SJSA1 (cell line): ENCODE measurements at regions not wholly inside any gene's neighbourhood (a gene's known extent, or its start where the extent isn't known, plus 50 kb on each side); places are given as distances from the start of the nearest gene placed in this dataset.

Experiments
- DNase-seq, 2 experiments: peaks; one replicate each; pipeline ENCODE4 v3.0.0-alpha.2; 2015 to 2020; ENCODE audit warnings: low spot score in 2 of 2, low read depth in 1 of 2
- H3K27ac ChIP-seq: fragments of 250-450 bp; sonication (Bioruptor Pico); 2 replicates; pipeline ENCODE4 v1.5.1; 2020; ENCODE audit warnings: mild to moderate bottlenecking, moderate library complexity
- H3K27me3 ChIP-seq: fragments of 250-450 bp; sonication (Bioruptor Pico); replicated peaks from 2 replicates; pipeline ENCODE4 v1.5.1; 2020; ENCODE audit warnings: mild to moderate bottlenecking, moderate library complexity
- H3K36me3 ChIP-seq: fragments of 250-450 bp; sonication (Bioruptor Pico); 2 replicates; pipeline ENCODE4 v1.5.1; 2020; ENCODE audit warnings: mild to moderate bottlenecking
- H3K4me1 ChIP-seq: fragments of 250-450 bp; sonication (Bioruptor Pico); replicated peaks from 2 replicates; pipeline ENCODE4 v1.6.1; 2021; ENCODE audit warnings: mild to moderate bottlenecking
- H3K4me3 ChIP-seq: fragments of 250-450 bp; sonication (Bioruptor Pico); 2 replicates; pipeline ENCODE4 v1.5.1; 2020; ENCODE audit warnings: mild to moderate bottlenecking
- H3K9me3 ChIP-seq: fragments of 250-450 bp; sonication (Bioruptor Pico); replicated peaks from 2 replicates; pipeline ENCODE4 v1.5.1; 2020; ENCODE audit warnings: mild to moderate bottlenecking

GRCh38 chr11:8828580-8829361 lies 82.2 kb upstream of the AKIP1 start:
- Histone ChIP-seq H3K4me3 (no peak overlapping the region), H3K36me3 (no peaks in the 10 kb centered on the region), H3K9me3 (no peaks in the 10 kb centered on the region), H3K4me1 (peaks cover 34% of the 10 kb centered on the region), H3K27ac (no peak overlapping the region), H3K27me3 (no peaks in the 10 kb centered on the region)
- DNase-seq, result no peak

- Histone ChIP-seq H3K9me3 (no peaks in the 10 kb centered on the region), H3K27ac (no peak overlapping the region), H3K36me3 (no peaks in the 10 kb centered on the region), H3K4me1 (peaks cover 42% of the 10 kb centered on the region), H3K4me3 (no peak overlapping the region), H3K27me3 (no peaks in the 10 kb centered on the region)
- DNase-seq, result no peak
These were observed 81.4 kb upstream of the AKIP1 start for GRCh38 chr11:8829556-8829955.

- Histone ChIP-seq H3K4me1 (peaks cover 42% of the 10 kb centered on the region), H3K27ac (no peak overlapping the region), H3K4me3 (no peak overlapping the region), H3K27me3 (no peaks in the 10 kb centered on the region), H3K36me3 (no peaks in the 10 kb centered on the region), H3K9me3 (no peaks in the 10 kb centered on the region)
- DNase-seq, result no peak
These were observed 80.3 kb upstream of the AKIP1 start for GRCh38 chr11:8830641-8831040.

- Histone ChIP-seq H3K4me3 (no peak overlapping the region), H3K9me3 (no peaks in the 10 kb centered on the region)
These were observed 79.1 kb upstream of the AKIP1 start for GRCh38 chr11:8831861-8832260.

GRCh38 chr11:8832571-8833260 lies 78.3 kb upstream of the AKIP1 start:
- peak; percentile 61 to 70 for DNase-seq

More at GRCh38 chr11:8831861-8832260, 79.1 kb upstream of the AKIP1 start:
- no peaks in the 10 kb centered on the region for H3K36me3 ChIP-seq
- H3K27me3 ChIP-seq, result no peaks in the 10 kb centered on the region
- no peak overlapping the region for H3K27ac ChIP-seq
- DNase-seq, result no peak
- H3K4me1 ChIP-seq, result peaks cover 32% of the 10 kb centered on the region

GRCh38 chr11:8833568-8834315 lies 77.2 kb upstream of the AKIP1 start:
- Histone ChIP-seq H3K36me3 (no peaks in the 10 kb centered on the region), H3K27ac (peak overlapping the region; percentile 86), H3K4me3 (no peak overlapping the region), H3K27me3 (no peaks in the 10 kb centered on the region), H3K4me1 (peaks cover 41% of the 10 kb centered on the region), H3K9me3 (no peaks in the 10 kb centered on the region)
- no peak for DNase-seq

More at GRCh38 chr11:8832571-8833260, 78.3 kb upstream of the AKIP1 start:
- Histone ChIP-seq H3K4me3 (no peak overlapping the region), H3K9me3 (no peaks in the 10 kb centered on the region), H3K27ac (peak overlapping the region; percentile 86), H3K27me3 (no peaks in the 10 kb centered on the region), H3K4me1 (peaks cover 31% of the 10 kb centered on the region), H3K36me3 (no peaks in the 10 kb centered on the region)

GRCh38 chr11:8834379-8834778 lies 76.6 kb upstream of the AKIP1 start:
- no peaks in the 10 kb centered on the region for H3K9me3 ChIP-seq

GRCh38 chr11:8838248-8838647 lies 72.7 kb upstream of the AKIP1 start:
- Histone ChIP-seq H3K27me3 (no peaks in the 10 kb centered on the region), H3K36me3 (no peaks in the 10 kb centered on the region), H3K4me3 (no peak overlapping the region), H3K27ac (peak overlapping the region; percentile 76), H3K4me1 (peaks cover 46% of the 10 kb centered on the region), H3K9me3 (no peaks in the 10 kb centered on the region)
- peak in 1 of 2 experiments; percentile 46 for DNase-seq

More at GRCh38 chr11:8834379-8834778, 76.6 kb upstream of the AKIP1 start:
- peaks cover 47% of the 10 kb centered on the region for H3K4me1 ChIP-seq
- H3K27me3 ChIP-seq, result no peaks in the 10 kb centered on the region
- no peak for DNase-seq
- no peaks in the 10 kb centered on the region for H3K36me3 ChIP-seq
- H3K27ac ChIP-seq, result no peak overlapping the region
- no peak overlapping the region for H3K4me3 ChIP-seq

- Histone ChIP-seq H3K4me1 (peaks cover 35% of the 10 kb centered on the region), H3K27ac (peak overlapping the region; percentile 76)
These were observed 71.6 kb upstream of the AKIP1 start for GRCh38 chr11:8839306-8839956.

GRCh38 chr11:8839957-8840945 lies 70.7 kb upstream of the AKIP1 start:
- peak; percentile 58 to 64 for DNase-seq

More at GRCh38 chr11:8839306-8839956, 71.6 kb upstream of the AKIP1 start:
- Histone ChIP-seq H3K27me3 (no peaks in the 10 kb centered on the region), H3K36me3 (no peaks in the 10 kb centered on the region), H3K4me3 (no peak overlapping the region), H3K9me3 (no peaks in the 10 kb centered on the region)
- DNase-seq, result no peak

GRCh38 chr11:8841899-8842298 lies 69.1 kb upstream of the AKIP1 start:
- no peak overlapping the region for H3K4me3 ChIP-seq
- H3K36me3 ChIP-seq, result no peaks in the 10 kb centered on the region
- DNase-seq, result no peak
- no peaks in the 10 kb centered on the region for H3K27me3 ChIP-seq
- no peak overlapping the region for H3K27ac ChIP-seq
- no peaks in the 10 kb centered on the region for H3K9me3 ChIP-seq
- H3K4me1 ChIP-seq, result peaks cover 33% of the 10 kb centered on the region

More at GRCh38 chr11:8839957-8840945, 70.7 kb upstream of the AKIP1 start:
- Histone ChIP-seq H3K9me3 (no peaks in the 10 kb centered on the region), H3K4me1 (peaks cover 33% of the 10 kb centered on the region), H3K27ac (peak overlapping the region; percentile 76), H3K36me3 (no peaks in the 10 kb centered on the region), H3K27me3 (no peaks in the 10 kb centered on the region), H3K4me3 (no peak overlapping the region)

- Histone ChIP-seq H3K4me1 (peaks cover 4% of the 10 kb centered on the region), H3K9me3 (no peaks in the 10 kb centered on the region), H3K27ac (no peak overlapping the region), H3K27me3 (no peaks in the 10 kb centered on the region), H3K4me3 (no peak overlapping the region), H3K36me3 (no peaks in the 10 kb centered on the region)
- DNase-seq, result no peak
These were observed 52.2 kb upstream of the AKIP1 start for GRCh38 chr11:8858808-8859207.
